ENCODE measurements at regions not wholly inside any gene's neighbourhood (a gene's known extent, or its start where the extent isn't known, plus 50 kb on each side); places are given as distances from the start of the nearest gene placed in this dataset.

DNA sequence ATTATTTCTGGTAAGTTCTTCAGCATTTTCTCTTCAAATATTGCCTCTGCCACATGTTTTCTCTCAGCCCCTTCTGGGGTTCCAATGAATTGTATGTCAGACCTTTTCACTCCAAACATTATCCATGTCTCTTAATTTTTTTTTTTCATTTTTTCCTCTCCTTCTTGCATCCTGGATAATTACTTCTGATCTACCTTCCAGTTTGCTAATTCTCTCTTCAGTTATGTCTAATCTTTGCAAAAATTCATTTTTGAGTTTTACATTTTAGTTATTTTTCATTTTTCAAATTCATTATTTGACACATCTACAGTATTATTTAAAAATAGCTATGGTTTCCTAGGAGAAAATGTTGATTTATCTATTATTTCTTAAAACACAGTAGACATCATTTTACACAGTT, 271.7 kb downstream of the TFAP2B start:
- TF ChIP-seq, protein P1, sequence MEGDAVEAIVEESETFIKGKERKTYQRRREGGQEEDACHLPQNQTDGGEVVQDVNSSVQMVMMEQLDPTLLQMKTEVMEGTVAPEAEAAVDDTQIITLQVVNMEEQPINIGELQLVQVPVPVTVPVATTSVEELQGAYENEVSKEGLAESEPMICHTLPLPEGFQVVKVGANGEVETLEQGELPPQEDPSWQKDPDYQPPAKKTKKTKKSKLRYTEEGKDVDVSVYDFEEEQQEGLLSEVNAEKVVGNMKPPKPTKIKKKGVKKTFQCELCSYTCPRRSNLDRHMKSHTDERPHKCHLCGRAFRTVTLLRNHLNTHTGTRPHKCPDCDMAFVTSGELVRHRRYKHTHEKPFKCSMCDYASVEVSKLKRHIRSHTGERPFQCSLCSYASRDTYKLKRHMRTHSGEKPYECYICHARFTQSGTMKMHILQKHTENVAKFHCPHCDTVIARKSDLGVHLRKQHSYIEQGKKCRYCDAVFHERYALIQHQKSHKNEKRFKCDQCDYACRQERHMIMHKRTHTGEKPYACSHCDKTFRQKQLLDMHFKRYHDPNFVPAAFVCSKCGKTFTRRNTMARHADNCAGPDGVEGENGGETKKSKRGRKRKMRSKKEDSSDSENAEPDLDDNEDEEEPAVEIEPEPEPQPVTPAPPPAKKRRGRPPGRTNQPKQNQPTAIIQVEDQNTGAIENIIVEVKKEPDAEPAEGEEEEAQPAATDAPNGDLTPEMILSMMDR (conservative IDR thresholded peaks at IDR 0.05; ENCODE audit: low read depth, low read length): no peak
- no peaks in the 10 kb centered on the region for H3K36me3 ChIP-seq (ENCODE audit: insufficient read depth)
- H3K27ac ChIP-seq: no peak overlapping the region
- no peak overlapping the region for H3K4me2 ChIP-seq
- no peaks in the 10 kb centered on the region for H4K20me1 ChIP-seq (ENCODE audit: insufficient read depth)
- no peak overlapping the region for H2AFZ ChIP-seq (ENCODE audit: low read depth)
- no peaks in the 10 kb centered on the region for H3K27me3 ChIP-seq (ENCODE audit: insufficient read depth, low read depth)
- no peaks in the 10 kb centered on the region for H3K79me2 ChIP-seq (ENCODE audit: insufficient read depth, low read depth)
- H3K9ac ChIP-seq: no peak overlapping the region
- H3K4me3 ChIP-seq (IDR thresholded peaks at IDR 0.05; ENCODE audit: insufficient read depth, low read depth, low read length): no peak overlapping the region
- H3K4me1 ChIP-seq (ENCODE audit: low read depth, poor library complexity, severe bottlenecking): no peaks in the 10 kb centered on the region

DNA sequence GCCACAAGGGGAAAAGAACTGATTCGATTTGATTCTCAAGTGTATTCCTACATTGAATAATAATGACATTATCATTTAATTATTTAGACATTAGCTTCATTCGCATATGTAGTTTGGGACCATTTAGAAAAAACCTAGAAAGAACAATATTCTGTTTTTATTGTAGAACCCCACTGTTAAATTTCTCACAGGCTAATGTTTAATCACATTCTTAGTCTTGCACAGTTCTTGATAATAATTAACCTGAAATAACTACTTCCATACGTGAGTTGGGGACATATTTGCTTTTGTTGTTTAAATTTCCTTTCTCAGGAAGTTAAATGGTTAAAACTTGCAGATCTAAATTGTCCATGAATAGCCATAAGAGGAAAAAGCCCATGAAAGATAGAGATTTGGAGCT, 275.2 kb downstream of the TFAP2B start:
- Histone ChIP-seq H3K27me3 (ENCODE audit: insufficient read depth, low read depth) (no peaks in the 10 kb centered on the region), H3K79me2 (ENCODE audit: insufficient read depth, low read depth) (no peaks in the 10 kb centered on the region), H2AFZ (ENCODE audit: low read depth) (no peak overlapping the region), H3K36me3 (ENCODE audit: insufficient read depth) (no peaks in the 10 kb centered on the region), H3K4me3 (IDR thresholded peaks at IDR 0.05; ENCODE audit: insufficient read depth, low read depth, low read length) (no peak overlapping the region), H3K4me2 (no peak overlapping the region), H3K9ac (no peak overlapping the region), H4K20me1 (ENCODE audit: insufficient read depth) (no peaks in the 10 kb centered on the region), H3K4me1 (ENCODE audit: low read depth, poor library complexity, severe bottlenecking) (no peaks in the 10 kb centered on the region), H3K27ac (no peak overlapping the region)
- TF ChIP-seq, protein P1 (conservative IDR thresholded peaks at IDR 0.05; ENCODE audit: low read depth, low read length): no peak

DNA sequence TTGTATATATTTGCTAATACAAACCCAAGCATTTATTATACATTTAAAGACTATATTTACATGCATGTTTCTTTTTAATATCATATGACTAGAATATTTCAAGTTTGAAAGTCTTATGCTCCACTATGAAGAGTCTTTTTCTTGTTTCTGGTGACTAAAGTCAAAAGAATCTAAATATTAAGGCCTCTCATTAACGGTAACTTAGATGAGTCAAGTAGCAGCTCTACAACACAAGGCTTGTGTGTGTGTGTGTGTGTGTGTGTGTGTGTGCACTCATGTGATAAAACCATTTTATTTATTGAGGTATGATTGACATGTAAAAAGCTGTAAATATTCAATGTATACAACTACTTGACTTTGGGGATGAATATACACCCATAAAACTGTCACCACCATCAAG, 275.6 kb downstream of the TFAP2B start:
- TF ChIP-seq, protein P1 (conservative IDR thresholded peaks at IDR 0.05; ENCODE audit: low read depth, low read length): no peak
- Histone ChIP-seq H3K4me1 (ENCODE audit: low read depth, poor library complexity, severe bottlenecking) (no peaks in the 10 kb centered on the region), H3K27ac (no peak overlapping the region), H3K79me2 (ENCODE audit: insufficient read depth, low read depth) (no peaks in the 10 kb centered on the region), H3K4me2 (no peak overlapping the region), H2AFZ (ENCODE audit: low read depth) (no peak overlapping the region), H3K9ac (no peak overlapping the region), H3K4me3 (IDR thresholded peaks at IDR 0.05; ENCODE audit: insufficient read depth, low read depth, low read length) (no peak overlapping the region), H3K27me3 (ENCODE audit: insufficient read depth, low read depth) (no peaks in the 10 kb centered on the region), H3K36me3 (ENCODE audit: insufficient read depth) (no peaks in the 10 kb centered on the region), H4K20me1 (ENCODE audit: insufficient read depth) (no peaks in the 10 kb centered on the region)

DNA sequence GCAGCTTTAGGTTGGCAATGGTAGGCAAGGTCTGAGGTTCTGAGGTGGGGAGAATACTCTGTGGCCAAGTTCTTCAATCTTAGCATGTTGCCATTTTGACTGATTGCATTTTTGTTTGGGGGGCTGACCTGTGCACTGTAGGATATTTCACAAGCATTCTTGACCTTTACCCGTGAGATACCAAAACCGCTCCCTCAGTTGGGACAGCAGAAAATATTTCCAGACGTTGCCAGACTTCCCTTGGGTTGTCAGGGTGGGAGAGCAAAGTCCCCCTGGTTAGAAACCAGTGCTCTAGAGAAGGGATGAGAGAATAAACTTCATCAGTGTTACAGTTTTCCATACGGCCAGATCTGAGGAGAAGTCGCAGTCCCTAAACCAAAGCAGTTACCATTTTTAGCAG, 279.6 kb downstream of the TFAP2B start:
- Histone ChIP-seq H3K4me1 (ENCODE audit: low read depth, poor library complexity, severe bottlenecking) (no peaks in the 10 kb centered on the region), H3K79me2 (ENCODE audit: insufficient read depth, low read depth) (no peaks in the 10 kb centered on the region), H3K9ac (no peak overlapping the region), H4K20me1 (ENCODE audit: insufficient read depth) (no peaks in the 10 kb centered on the region), H3K4me3 (IDR thresholded peaks at IDR 0.05; ENCODE audit: insufficient read depth, low read depth, low read length) (no peak overlapping the region), H3K27me3 (ENCODE audit: insufficient read depth, low read depth) (no peaks in the 10 kb centered on the region), H3K4me2 (no peak overlapping the region), H3K36me3 (ENCODE audit: insufficient read depth) (no peaks in the 10 kb centered on the region), H2AFZ (ENCODE audit: low read depth) (no peak overlapping the region), H3K27ac (no peak overlapping the region)
- TF ChIP-seq, protein P1 (conservative IDR thresholded peaks at IDR 0.05; ENCODE audit: low read depth, low read length): no peak

DNA sequence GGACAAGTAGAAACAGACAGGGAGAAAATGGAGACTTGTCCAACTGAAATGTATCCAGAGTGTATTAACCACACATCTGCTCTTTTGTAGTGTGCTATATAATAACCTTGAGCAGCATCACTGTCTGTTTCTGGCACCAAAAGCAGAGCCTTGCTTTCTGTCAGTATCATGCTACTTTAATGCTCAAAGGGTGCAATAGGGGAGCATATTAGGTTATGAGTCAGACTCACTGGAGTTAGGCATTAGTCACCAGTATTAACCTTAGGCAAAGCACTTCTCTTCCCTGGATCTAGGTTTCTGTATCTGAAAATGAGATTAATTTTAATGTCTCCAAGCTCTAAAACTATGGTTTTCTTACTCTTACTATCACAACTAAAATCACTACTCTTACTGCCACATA, 280.1 kb downstream of the TFAP2B start:
- Histone ChIP-seq H2AFZ (ENCODE audit: low read depth) (no peak overlapping the region), H3K4me2 (no peak overlapping the region), H3K9ac (no peak overlapping the region), H3K4me3 (IDR thresholded peaks at IDR 0.05; ENCODE audit: insufficient read depth, low read depth, low read length) (no peak overlapping the region), H3K4me1 (ENCODE audit: low read depth, poor library complexity, severe bottlenecking) (no peaks in the 10 kb centered on the region), H3K27me3 (ENCODE audit: insufficient read depth, low read depth) (no peaks in the 10 kb centered on the region), H3K27ac (no peak overlapping the region), H3K79me2 (ENCODE audit: insufficient read depth, low read depth) (no peaks in the 10 kb centered on the region), H4K20me1 (ENCODE audit: insufficient read depth) (no peaks in the 10 kb centered on the region), H3K36me3 (ENCODE audit: insufficient read depth) (no peaks in the 10 kb centered on the region)
- TF ChIP-seq, protein P1 (conservative IDR thresholded peaks at IDR 0.05; ENCODE audit: low read depth, low read length): no peak
